HG03439 (cell line): ENCODE measurements at regions not wholly inside any gene's neighbourhood (a gene's known extent, or its start where the extent isn't known, plus 50 kb on each side); places are given as distances from the start of the nearest gene placed in this dataset.
A peak's percentile ranks its signal among the peaks of the same experiment; 100 is the strongest.
"Not testable (repeated sequence)": the region's sequence is repeated elsewhere in the genome, so short reads cannot be mapped to it uniquely, and the experiment has no call there.

ENCODE experiments used
- ATAC-seq: cut with Tn5 transposase; IDR thresholded peaks from one replicate; pipeline ENCODE4 v1.9.1; 2021; ENCODE audit warnings: mild to moderate bottlenecking, moderate library complexity; ENCODE audit not compliant: unreplicated experiment

DNA sequence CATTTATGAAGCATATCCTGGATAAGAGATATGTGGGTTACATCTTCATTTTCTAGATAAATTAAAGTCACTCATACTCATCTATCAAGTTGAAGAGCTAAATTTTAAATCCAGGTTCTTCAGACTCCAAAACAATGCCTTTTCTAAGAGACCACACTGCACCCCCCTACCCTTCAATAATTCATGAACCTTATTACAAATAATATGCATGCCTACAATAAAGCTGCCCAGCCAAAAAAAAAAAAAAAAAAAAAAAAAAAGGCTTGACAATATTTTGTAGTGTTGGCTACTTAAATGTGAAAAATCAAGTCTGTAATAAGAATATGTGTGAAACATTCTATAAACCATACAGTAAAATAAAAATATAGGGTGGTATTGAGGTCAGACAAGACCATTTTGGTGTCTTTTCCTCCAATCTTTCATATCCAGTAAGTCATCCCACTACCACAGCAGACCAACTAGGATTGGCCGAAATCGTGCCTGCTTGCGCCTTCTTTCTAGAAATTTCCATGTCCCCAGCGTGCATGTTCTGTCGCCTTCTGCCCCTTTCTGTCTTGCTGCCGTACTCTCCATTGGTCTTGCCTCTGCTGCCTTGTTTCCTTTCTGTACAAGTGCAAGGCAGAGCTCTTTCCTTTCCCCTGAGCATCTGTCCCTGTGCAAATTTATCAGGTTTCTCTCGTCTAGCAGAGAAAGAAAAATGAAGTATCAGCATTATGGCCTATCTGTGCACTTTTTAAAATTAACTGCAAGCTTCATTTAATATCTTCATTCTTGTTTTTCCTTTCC, 92.6 kb upstream of the NDUFV2 start:
- no peak for ATAC-seq

DNA sequence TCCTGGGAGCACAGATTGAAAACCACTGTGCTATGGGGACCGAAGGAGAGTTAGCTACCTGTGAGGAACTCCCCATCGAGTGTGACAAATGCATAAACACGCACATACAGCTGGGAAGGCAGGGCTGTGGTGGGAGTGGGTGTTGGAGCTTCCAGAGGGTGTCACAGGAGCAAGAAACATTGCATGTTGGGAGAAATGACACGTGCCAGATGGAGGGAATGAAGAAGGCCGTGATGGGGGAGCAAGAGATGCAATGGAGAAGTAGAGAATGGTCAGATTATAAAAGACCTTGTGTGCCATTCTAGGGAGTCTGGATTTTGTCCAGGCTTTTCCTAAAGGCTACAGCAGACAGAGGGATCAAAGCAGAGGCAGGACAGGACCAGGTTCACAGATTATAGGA, 91.1 kb upstream of the NDUFV2 start:
- ATAC-seq: no peak

- ATAC-seq: no peak
Measured at GRCh38 chr18:9013926-9014373, 88.5 kb upstream of the NDUFV2 start.

DNA sequence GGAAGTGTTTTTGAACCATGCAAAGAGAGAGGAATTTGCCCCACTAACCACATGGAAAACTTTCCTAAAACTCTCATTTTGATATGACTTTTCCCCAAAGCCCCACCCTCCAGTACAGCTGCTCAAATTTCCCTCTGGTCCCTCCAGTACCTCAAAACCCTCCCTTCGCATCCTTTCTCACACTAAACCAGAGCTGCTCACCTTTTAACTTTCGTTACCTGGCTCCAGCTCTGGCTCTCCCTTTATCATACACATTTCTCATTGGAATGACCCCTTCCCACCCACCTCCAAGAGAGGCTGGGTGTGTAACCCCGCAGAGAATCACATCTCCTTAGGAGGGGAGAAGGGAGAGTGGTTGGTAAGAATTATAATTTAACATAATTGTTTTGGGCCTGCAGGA, 86.8 kb upstream of the NDUFV2 start:
- no peak for ATAC-seq

- ATAC-seq: no peak
Measured at GRCh38 chr18:9016633-9017166, 85.8 kb upstream of the NDUFV2 start.

DNA sequence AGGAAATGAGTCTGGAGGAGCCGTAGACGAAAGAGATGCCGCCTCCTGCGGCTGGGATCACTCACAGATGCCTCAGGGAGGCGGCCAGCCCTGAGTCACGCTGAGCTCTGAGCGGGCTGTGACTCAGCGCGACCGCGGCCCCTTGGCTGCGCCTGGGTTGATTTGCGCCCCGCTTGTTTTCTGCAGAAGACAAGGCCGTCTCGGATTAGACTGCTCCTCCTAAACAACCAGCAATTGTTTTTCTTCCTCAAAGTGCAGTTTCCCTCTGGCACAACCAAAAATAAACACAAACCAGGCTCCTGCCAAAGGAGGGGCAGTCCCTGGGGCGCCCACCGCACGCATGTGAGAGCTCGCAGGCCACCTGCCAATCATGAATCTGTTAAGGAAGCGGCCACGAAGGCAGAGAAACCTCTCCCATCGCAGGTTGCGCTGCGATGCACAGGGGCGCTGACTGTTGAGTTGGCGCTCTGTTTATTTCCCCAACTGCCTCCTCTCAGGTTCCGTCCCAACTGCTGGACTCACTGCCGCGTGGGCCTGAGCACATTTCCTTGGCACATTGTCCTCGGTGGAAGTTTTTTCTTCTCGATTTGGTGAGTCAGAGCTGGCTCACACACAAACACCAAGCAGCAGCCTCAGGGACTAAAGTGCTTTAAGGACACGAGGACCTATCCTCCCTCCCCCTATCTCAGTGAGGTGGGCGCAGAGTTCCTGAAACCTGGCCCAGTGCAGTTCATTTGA, 85.2 kb upstream of the NDUFV2 start:
- peak; percentile 79 for ATAC-seq

DNA sequence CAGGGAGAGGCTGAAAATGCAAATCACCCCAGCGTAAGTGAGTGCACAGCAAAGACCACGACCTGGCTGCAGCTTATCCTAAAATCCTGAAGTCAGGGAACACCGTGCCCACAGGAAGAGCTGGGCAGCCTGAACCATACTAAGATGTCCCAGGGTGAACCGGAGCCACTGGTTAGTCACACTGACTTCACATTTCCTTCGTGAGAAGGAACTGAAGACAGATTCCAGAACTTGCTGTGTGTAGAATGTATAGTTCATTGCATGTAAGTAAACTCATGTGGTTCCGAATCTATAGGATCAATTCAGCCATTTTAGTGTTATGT, 84.6 kb upstream of the NDUFV2 start:
- no peak for ATAC-seq

GRCh38 chr18:9019135-9019534, 83.4 kb upstream of the NDUFV2 start:
- no peak for ATAC-seq

- ATAC-seq: no peak
Measured at GRCh38 chr18:9020221-9020620, 82.3 kb upstream of the NDUFV2 start.

GRCh38 chr18:9021458-9021857, 81.0 kb upstream of the NDUFV2 start:
- ATAC-seq: no peak

GRCh38 chr18:9022397-9023155, 79.9 kb upstream of the NDUFV2 start:
- ATAC-seq: no peak

DNA sequence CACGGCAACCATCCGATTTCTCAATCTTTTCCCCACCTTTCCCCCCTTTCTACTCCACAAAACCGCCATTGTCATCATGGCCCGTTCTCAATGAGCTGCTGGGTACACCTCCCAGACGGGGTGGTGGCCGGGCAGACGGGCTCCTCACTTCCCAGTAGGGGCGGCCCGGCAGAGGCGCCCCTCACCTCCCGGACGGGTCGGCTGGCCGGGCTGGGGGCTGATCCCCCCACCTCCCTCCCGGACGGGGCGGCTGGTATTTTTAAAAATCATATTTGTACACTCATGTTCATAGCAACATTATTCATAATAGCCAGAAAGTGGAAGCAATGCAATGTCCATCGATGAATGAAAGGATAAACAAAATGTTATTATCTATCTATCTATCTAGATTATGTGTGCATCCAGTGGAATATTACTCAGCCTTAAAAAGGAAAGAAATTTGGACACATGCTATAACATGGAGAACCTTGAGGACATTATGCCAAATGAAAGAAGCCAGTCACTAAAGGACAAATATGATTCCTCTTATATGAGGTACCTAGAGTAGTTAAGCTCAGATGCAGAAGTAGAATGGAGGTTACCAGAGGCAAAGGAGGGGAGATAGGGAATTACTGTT, 78.4 kb upstream of the NDUFV2 start:
- ATAC-seq: not testable (repeated sequence)

DNA sequence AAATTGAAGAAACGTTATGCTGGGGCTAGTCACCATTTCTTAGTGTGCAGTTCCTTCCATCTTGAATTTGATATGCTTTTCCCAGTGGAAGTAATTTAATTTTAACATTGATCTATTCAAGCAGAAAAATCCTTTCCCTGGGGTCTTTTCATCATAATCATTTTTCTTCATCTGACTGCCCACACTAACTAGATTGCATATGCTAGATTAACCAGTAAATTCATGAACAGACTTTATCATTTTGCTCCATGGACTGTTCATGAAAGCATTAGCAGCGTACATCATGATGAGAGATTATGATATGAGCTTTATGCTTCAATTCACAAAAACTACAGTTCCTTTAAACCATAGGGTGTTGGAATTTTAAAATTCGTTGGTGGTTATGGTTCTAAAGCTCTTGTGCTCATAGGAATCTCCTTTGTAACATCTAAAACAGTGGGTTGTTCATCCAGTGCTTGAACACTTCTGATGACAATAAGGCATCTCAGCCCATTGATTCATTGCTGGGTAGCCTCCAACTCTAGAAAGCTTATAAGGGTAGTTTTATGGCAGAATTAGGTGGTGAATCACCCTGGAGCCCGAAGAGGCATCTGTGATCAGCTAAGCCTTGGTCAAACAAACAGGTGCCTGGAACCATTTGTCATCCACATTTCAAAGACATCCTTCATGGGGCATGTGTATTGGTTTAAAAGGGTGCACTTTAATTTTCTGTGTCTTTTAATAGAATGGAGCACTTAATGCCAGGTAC, 77.2 kb upstream of the NDUFV2 start:
- no peak for ATAC-seq

DNA sequence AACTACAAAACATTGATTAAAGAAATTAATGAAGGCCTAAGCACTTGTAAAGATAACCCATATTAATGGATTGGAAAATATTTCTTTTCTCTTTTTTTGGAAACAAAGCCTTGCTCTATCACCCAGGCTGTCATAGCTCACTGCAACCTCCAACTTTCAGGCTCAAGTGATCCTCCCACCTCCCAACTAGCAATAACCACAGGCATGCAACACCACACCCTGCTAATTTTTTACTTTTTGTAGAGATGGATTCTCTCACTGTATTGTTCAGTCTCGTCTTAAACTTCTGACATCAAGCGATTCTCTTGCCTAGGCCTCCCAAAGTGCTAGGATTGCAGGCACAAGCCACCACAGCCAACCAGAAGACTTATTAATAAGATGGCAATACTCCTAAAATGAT, 73.4 kb upstream of the NDUFV2 start:
- ATAC-seq: no peak

GRCh38 chr18:9032519-9032918, 70.0 kb upstream of the NDUFV2 start:
- no peak for ATAC-seq

GRCh38 chr18:9038277-9038871, 64.1 kb upstream of the NDUFV2 start:
- no peak for ATAC-seq

DNA sequence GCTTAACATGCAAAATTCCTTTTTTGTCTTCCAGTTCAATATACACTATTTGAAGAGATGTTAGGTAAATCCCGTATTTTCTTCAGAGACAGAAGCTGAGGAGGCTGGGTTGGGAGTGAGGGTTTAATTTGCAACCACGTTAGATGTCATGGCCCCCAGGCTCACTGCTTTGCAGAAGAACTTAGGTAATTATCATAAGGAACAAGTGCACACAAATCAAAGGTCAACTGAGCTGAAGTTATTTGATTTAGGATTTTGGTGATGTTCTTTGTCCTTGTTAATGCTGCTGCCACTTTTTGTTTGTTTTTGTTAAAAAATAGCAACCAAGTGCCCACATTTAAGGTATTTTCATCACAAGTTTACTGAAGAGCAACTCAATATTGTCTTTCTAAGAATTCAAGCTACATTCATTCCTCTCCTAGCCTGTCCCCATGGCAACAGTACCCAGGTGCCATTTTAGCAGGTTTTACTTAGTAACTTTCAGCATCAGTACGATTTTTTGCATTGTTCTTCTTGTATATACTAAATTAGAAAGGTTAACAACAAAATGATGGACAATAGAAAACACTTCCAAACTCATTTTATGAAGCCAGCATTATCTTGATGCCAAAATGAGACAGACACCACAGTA, 62.9 kb upstream of the NDUFV2 start:
- ATAC-seq: no peak

GRCh38 chr18:9042766-9043481, 59.6 kb upstream of the NDUFV2 start:
- ATAC-seq: no peak

DNA sequence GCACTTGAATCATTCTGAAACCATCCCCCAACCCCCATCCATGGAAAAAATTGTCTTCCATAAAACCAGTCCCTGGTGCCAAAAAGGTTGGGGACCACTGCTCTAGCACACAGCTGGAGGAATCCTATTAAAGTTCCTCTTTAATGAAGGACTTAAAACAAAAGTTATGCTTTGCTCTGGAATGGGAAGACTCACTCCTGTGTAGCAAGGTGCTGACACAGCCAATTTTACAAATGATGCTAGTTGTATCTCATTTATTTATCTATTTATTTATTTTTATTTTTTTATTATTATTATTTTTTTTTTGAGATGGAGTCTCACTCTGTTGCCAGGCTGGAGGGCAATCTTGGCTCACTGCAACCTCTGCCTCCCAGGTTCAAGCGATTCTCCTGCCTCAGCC, 58.9 kb upstream of the NDUFV2 start:
- ATAC-seq: no peak
